A549 (cell line): ENCODE measurements at regions not wholly inside any gene's neighbourhood (a gene's known extent, or its start where the extent isn't known, plus 50 kb on each side); places are given as distances from the start of the nearest gene placed in this dataset.

Experiments used
- BHLHE40 ChIP-seq: IDR thresholded peaks from 2 replicates; pipeline ENCODE4 v1.6.1; 2012; ENCODE audit warnings: low read depth, low read length, inconsistent platforms
- CHD2 ChIP-seq: fragments of 150-350 bp; IDR thresholded peaks from 2 replicates; pipeline ENCODE4 v1.6.1; 2014; ENCODE audit warnings: low read length; ENCODE audit not compliant: partially characterized antibody
- CTCF ChIP-seq: fragments of >200 bp; sonication (Bioruptor Twin); formaldehyde crosslinking; IDR thresholded peaks from 3 replicates; pipeline ENCODE4 v1.5.1; 2016
- HDAC2 ChIP-seq: fragments of 200-600 bp; sonication (generic); IDR thresholded peaks from 2 replicates; pipeline ENCODE4 v1.6.1; 2016
- HOXB13 ChIP-seq: fragments of 250-450 bp; sonication (Bioruptor Pico); IDR thresholded peaks from 2 replicates; pipeline ENCODE4 v1.5.0; 2020; ENCODE audit warnings: low read depth, mild to moderate bottlenecking, moderate library complexity
- JUN ChIP-seq, 2 experiments: fragments of >200 bp; sonication (Bioruptor Twin); formaldehyde crosslinking; IDR thresholded peaks; 2 replicates in 1 of 2; 3 replicates in 1 of 2; pipeline ENCODE4 v1.6.1; 2016 to 2017
- MAFK ChIP-seq: fragments of 450-650 bp; IDR thresholded peaks from 2 replicates; pipeline ENCODE4 v1.6.1; 2014; ENCODE audit not compliant: partially characterized antibody
- MYC ChIP-seq: IDR thresholded peaks from 2 replicates; pipeline ENCODE4 v1.6.1; 2012; ENCODE audit warnings: mild to moderate bottlenecking, inconsistent platforms, low read length, improper control_type of control experiment, borderline replicate concordance
- POLR2A ChIP-seq: IDR thresholded peaks from 2 replicates; pipeline ENCODE4 v1.6.1; 2012; ENCODE audit warnings: mild to moderate bottlenecking, low read length
- POLR2AphosphoS2 ChIP-seq: conservative IDR thresholded peaks from 2 replicates; pipeline ENCODE4 v1.6.1; 2012; ENCODE audit warnings: low read length, improper control_type of control experiment, inconsistent platforms
- RAD21 ChIP-seq, 2 experiments: fragments of >200 bp in 1 of 2; sonication (Bioruptor Twin) in 1 of 2; formaldehyde crosslinking in 1 of 2; IDR thresholded peaks in 1 of 2; conservative IDR thresholded peaks in 1 of 2; 2 replicates in 1 of 2; 3 replicates in 1 of 2; pipeline ENCODE4 v1.6.1; 2012 to 2018; ENCODE audit warnings: inconsistent platforms in 1 of 2
- REST ChIP-seq: fragments of 200-600 bp; sonication (generic); IDR thresholded peaks from 2 replicates; pipeline ENCODE4 v1.6.1; 2016; ENCODE audit warnings: antibody characterized with exemption, mild to moderate bottlenecking, moderate library complexity
- RFX5 ChIP-seq: fragments of 450-650 bp; IDR thresholded peaks from 2 replicates; pipeline ENCODE4 v1.7.1; 2014; ENCODE audit warnings: antibody characterized with exemption, mild to moderate bottlenecking, moderate library complexity
- USF2 ChIP-seq: fragments of 450-650 bp; IDR thresholded peaks from 2 replicates; pipeline ENCODE4 v1.6.1; 2014; ENCODE audit warnings: antibody characterized with exemption

GRCh38 chr3:182241766-182242488 lies 530.2 kb downstream of the SOX2 start:
- TF ChIP-seq CTCF (no peak), REST (no peak), USF2 (no peak), HDAC2 (no peak), RAD21 (conservative IDR thresholded peaks at IDR 0.05 in 1 of 2, IDR thresholded peaks at IDR 0.05 in 1 of 2) (no peak), JUN (IDR thresholded peaks at IDR 0.05) (no peak), CHD2 (no peak), POLR2A (no peak), MYC (no peak), MAFK (no peak), RFX5 (no peak), BHLHE40 (no peak), POLR2AphosphoS2 (no peak), HOXB13 (CRISPR knock-in tag) (no peak)
